ENCODE measurements at regions not wholly inside any gene's neighbourhood (a gene's known extent, or its start where the extent isn't known, plus 50 kb on each side); places are given as distances from the start of the nearest gene placed in this dataset.
"Not testable (repeated sequence)": the region's sequence is repeated elsewhere in the genome, so short reads cannot be mapped to it uniquely, and the experiment has no call there.

DNA sequence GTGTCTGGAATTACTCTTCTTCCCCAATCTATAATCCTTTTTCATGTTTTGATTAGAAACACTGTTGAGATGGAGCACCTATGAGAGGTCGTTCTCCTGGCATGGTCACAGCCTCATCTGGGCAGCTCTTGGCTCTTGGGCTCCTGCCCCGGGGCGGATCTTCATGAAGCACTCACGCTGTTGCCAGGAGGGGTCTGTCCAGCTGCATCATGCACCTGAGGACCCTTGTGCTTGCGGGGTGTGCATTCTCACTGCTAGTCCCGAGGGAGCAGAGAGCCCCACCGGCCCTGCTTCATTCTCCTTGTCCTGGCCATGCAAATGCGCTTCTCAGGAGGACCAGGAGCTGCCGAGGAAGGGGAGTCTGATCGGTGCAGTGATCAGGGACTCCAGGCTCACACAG, 117.6 kb upstream of the S1PR3 start:
- Mint-ChIP-seq H3K4me3 (no peak overlapping the region), H3K27ac (no peak overlapping the region), H3K27me3 (no peaks in the 10 kb centered on the region), H3K36me3 (no peaks in the 10 kb centered on the region), H3K9me3 (peaks cover 20% of the 10 kb centered on the region), H3K4me1 (no peaks in the 10 kb centered on the region)
- ATAC-seq: peak; percentile 20

GRCh38 chr9:88874391-88874790, 116.9 kb upstream of the S1PR3 start:
- no peaks in the 10 kb centered on the region for H3K36me3 Mint-ChIP-seq

DNA sequence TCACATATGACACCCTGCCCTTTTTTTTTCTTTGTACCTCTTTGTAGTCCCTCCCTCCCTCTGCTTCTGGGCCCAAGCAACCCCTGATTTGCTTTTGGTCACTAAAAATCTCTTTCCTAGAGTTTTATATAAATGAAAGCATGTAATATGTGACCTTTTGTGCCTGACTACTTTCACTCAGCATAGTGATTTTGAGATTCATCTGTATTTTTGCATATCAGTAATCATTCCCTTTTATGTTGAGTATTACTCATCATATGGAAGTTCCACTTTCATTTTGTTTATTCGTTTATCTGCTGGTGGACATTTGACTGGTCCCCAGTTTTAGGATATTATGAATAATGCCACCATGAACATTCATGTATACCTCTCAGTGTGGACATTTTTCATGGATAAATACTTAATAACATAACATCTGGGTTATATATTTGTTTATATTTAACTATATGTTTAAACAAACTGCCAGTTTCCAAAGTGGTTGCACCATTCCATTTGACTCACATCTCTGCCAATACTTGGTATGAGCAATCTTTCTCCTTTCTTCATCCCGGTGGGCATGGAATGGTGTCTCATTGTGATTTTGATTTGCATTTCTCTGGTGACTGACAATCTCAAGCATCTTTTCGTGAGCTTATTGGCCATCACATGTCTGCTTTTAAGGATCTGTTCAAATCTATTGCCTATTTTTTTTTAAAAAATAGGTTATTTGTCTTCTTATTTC, 115.7 kb upstream of the S1PR3 start:
- Mint-ChIP-seq H3K27ac (no peak overlapping the region), H3K36me3 (no peaks in the 10 kb centered on the region), H3K4me1 (no peaks in the 10 kb centered on the region), H3K27me3 (no peaks in the 10 kb centered on the region), H3K4me3 (no peak overlapping the region), H3K9me3 (peaks cover 11% of the 10 kb centered on the region)
- ATAC-seq: no peak

More at GRCh38 chr9:88874391-88874790, 116.9 kb upstream of the S1PR3 start:
- Mint-ChIP-seq H3K27ac (no peak overlapping the region), H3K9me3 (peaks cover 12% of the 10 kb centered on the region), H3K4me1 (no peaks in the 10 kb centered on the region), H3K4me3 (no peak overlapping the region), H3K27me3 (no peaks in the 10 kb centered on the region)
- no peak for ATAC-seq

- H3K27ac Mint-ChIP-seq: no peak overlapping the region
- H3K9me3 Mint-ChIP-seq: peaks cover 8% of the 10 kb centered on the region
- no peak for ATAC-seq
- no peak overlapping the region for H3K4me3 Mint-ChIP-seq
- H3K4me1 Mint-ChIP-seq: no peaks in the 10 kb centered on the region
- H3K36me3 Mint-ChIP-seq: no peaks in the 10 kb centered on the region
- no peaks in the 10 kb centered on the region for H3K27me3 Mint-ChIP-seq
Measured at GRCh38 chr9:88880199-88880598, 111.1 kb upstream of the S1PR3 start.

- not testable (repeated sequence) for H3K4me3 Mint-ChIP-seq, H3K27ac Mint-ChIP-seq, H3K4me1 Mint-ChIP-seq, H3K9me3 Mint-ChIP-seq, ATAC-seq, H3K27me3 Mint-ChIP-seq, H3K36me3 Mint-ChIP-seq
Measured at GRCh38 chr9:88884291-88884690, 107.0 kb upstream of the S1PR3 start.

DNA sequence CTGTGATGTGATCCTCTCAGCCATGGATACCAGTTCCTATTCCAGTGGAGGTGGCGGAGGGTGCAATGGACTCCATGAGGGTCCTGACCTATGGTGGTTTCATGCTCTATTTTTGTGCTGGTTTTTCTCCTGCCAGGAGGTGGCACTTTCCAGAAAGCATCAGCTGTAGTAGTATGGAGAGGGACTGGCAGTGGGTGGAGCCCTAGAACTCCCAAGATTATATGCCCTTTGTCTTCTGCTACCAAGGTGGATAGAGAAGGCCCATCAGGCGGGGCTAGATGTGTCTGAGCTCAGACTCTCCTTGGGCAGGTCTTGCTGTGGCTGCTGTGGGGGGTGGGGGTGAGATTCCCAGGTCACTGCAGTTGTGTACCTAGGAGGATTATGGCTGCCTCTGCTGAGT, 104.5 kb upstream of the S1PR3 start:
- not testable (repeated sequence) for H3K4me3 Mint-ChIP-seq, H3K36me3 Mint-ChIP-seq, H3K27me3 Mint-ChIP-seq, H3K9me3 Mint-ChIP-seq, H3K4me1 Mint-ChIP-seq, ATAC-seq, H3K27ac Mint-ChIP-seq

GRCh38 chr9:88889386-88889785, 101.9 kb upstream of the S1PR3 start:
- H3K4me3 Mint-ChIP-seq: no peak overlapping the region
- no peak for ATAC-seq
- H3K36me3 Mint-ChIP-seq: no peaks in the 10 kb centered on the region
- H3K9me3 Mint-ChIP-seq: peaks cover under 1% of the 10 kb centered on the region
- no peaks in the 10 kb centered on the region for H3K4me1 Mint-ChIP-seq
- H3K27me3 Mint-ChIP-seq: no peaks in the 10 kb centered on the region
- H3K27ac Mint-ChIP-seq: no peak overlapping the region

DNA sequence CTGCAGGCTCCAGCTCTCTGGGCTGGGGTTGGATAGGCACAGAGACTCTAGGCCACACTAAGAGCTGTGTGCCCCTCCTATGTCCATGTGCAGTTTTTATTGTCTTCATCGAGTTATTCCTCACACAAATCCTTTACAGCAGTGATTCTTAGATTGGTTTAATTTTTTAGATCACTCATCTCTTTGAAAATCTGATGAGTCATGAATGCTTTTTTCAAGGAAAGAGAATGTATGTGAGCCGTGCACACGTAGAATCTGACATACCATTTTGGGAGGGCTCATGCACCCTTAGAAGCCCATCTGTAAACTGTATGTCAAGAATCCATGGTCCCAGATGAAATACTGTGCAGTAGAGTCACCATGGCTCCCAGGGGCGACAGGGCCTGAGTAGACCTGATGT, 100.7 kb upstream of the S1PR3 start:
- no peaks in the 10 kb centered on the region for H3K9me3 Mint-ChIP-seq
- H3K27me3 Mint-ChIP-seq: no peaks in the 10 kb centered on the region
- no peaks in the 10 kb centered on the region for H3K36me3 Mint-ChIP-seq
- no peaks in the 10 kb centered on the region for H3K4me1 Mint-ChIP-seq
- no peak for ATAC-seq
- no peak overlapping the region for H3K4me3 Mint-ChIP-seq
- H3K27ac Mint-ChIP-seq: no peak overlapping the region

DNA sequence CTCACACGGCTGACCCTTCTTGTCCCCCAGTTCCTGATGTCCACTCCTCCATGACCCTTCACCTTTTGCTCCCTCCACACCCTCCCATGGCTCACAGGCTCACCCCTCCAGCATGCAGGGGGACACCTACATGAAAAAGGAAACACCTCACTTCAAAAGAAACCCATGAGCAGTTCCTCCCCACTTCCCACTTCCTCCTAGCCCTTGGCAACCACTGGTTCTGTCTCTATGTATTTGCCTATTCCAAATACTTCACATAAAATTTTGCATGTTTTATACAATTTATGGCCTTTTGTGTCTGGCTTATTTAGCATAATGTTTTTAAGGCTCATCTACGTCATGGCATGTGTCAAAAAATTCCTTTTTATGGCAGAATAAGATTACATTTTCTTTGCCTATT, 100.2 kb upstream of the S1PR3 start:
- no peaks in the 10 kb centered on the region for H3K9me3 Mint-ChIP-seq
- ATAC-seq: no peak
- H3K4me1 Mint-ChIP-seq: no peaks in the 10 kb centered on the region
- no peaks in the 10 kb centered on the region for H3K36me3 Mint-ChIP-seq
- no peak overlapping the region for H3K27ac Mint-ChIP-seq
- H3K27me3 Mint-ChIP-seq: no peaks in the 10 kb centered on the region
- H3K4me3 Mint-ChIP-seq: no peak overlapping the region

- no peaks in the 10 kb centered on the region for H3K27me3 Mint-ChIP-seq
- no peaks in the 10 kb centered on the region for H3K9me3 Mint-ChIP-seq
- no peaks in the 10 kb centered on the region for H3K4me1 Mint-ChIP-seq
- no peaks in the 10 kb centered on the region for H3K36me3 Mint-ChIP-seq
- no peak for ATAC-seq
- no peak overlapping the region for H3K27ac Mint-ChIP-seq
- H3K4me3 Mint-ChIP-seq: no peak overlapping the region
Measured at GRCh38 chr9:88892724-88893123, 98.5 kb upstream of the S1PR3 start.

GRCh38 chr9:88897081-88897480, 94.2 kb upstream of the S1PR3 start:
- no peaks in the 10 kb centered on the region for H3K4me1 Mint-ChIP-seq
- H3K27me3 Mint-ChIP-seq: no peaks in the 10 kb centered on the region
- ATAC-seq: no peak
- H3K27ac Mint-ChIP-seq: no peak overlapping the region
- no peak overlapping the region for H3K4me3 Mint-ChIP-seq
- H3K9me3 Mint-ChIP-seq: no peaks in the 10 kb centered on the region
- H3K36me3 Mint-ChIP-seq: no peaks in the 10 kb centered on the region

GRCh38 chr9:88898039-88898720, 93.1 kb upstream of the S1PR3 start:
- no peak for ATAC-seq
- Mint-ChIP-seq H3K27ac (no peak overlapping the region), H3K4me1 (no peaks in the 10 kb centered on the region), H3K27me3 (peaks cover 5% of the 10 kb centered on the region), H3K9me3 (no peaks in the 10 kb centered on the region), H3K36me3 (no peaks in the 10 kb centered on the region), H3K4me3 (no peak overlapping the region)

DNA sequence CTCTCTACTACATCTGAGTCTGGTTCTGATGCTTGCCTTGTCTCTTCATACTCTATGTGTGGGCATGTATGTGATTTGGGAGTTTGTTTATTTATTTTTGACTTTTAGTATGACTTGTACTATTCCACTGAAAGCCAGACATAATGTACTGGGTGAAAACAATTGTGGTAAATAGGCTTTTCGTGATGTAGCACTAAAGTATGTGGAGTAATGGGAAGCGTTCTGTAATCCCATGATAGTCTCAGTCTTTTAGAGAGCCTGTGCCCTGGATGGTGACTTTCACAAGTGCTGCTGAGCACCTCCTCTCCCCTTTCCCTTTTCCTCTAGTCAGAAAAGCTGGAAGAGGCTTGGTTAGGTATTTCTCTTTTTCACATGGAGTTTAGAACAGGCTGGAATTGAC, 85.8 kb upstream of the S1PR3 start:
- Mint-ChIP-seq H3K27me3 (peaks cover 23% of the 10 kb centered on the region), H3K4me3 (no peak overlapping the region), H3K9me3 (peaks cover 9% of the 10 kb centered on the region), H3K27ac (no peak overlapping the region), H3K36me3 (no peaks in the 10 kb centered on the region), H3K4me1 (no peaks in the 10 kb centered on the region)
- no peak for ATAC-seq

DNA sequence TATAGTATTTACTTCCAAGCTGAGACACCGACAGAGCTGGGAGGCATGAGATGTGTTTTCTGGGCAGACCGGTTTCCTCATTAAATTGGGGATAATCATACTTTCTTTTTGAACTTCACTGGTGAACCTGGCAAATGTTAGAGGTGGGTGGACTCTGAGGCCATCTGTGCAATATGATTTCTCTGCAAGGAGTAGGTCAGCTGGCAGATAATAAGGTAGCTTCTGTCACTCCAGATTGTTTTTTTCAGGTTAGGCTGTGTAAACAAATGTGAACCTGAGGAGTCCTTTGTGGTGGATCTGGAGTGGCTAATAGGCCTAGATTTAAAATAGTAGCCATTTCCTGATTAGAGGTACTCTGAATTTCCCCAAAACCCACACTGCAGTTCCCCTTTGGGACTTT, 75.4 kb upstream of the S1PR3 start:
- ATAC-seq: no peak
- Mint-ChIP-seq H3K9me3 (peaks cover 12% of the 10 kb centered on the region), H3K4me1 (no peaks in the 10 kb centered on the region), H3K27ac (no peak overlapping the region), H3K27me3 (no peaks in the 10 kb centered on the region), H3K4me3 (no peak overlapping the region), H3K36me3 (no peaks in the 10 kb centered on the region)

GRCh38 chr9:88916894-88917293, 74.4 kb upstream of the S1PR3 start:
- no peak for ATAC-seq
- H3K9me3 Mint-ChIP-seq: peaks cover 12% of the 10 kb centered on the region
- H3K36me3 Mint-ChIP-seq: no peaks in the 10 kb centered on the region
- H3K27ac Mint-ChIP-seq: no peak overlapping the region
- H3K4me3 Mint-ChIP-seq: no peak overlapping the region
- peaks cover 3% of the 10 kb centered on the region for H3K4me1 Mint-ChIP-seq
- no peaks in the 10 kb centered on the region for H3K27me3 Mint-ChIP-seq

- Mint-ChIP-seq H3K4me1 (peaks cover 8% of the 10 kb centered on the region), H3K9me3 (peaks cover 12% of the 10 kb centered on the region)
Measured at GRCh38 chr9:88917375-88917774, 73.9 kb upstream of the S1PR3 start.

More at GRCh38 chr9:88917375-88917774, 73.9 kb upstream of the S1PR3 start:
- ATAC-seq: no peak
- no peaks in the 10 kb centered on the region for H3K27me3 Mint-ChIP-seq
- H3K4me3 Mint-ChIP-seq: no peak overlapping the region
- H3K27ac Mint-ChIP-seq: no peak overlapping the region
- no peaks in the 10 kb centered on the region for H3K36me3 Mint-ChIP-seq

All from stimulated activated memory B cell treated with anti-CD40 and anti-IgM and Interleukin-4, amounts not matched to agents 10 μg/mL and 1 μg/mL and 100 μg/mL, for 72 hours (primary cell).